ENCODE measurements at regions not wholly inside any gene's neighbourhood (a gene's known extent, or its start where the extent isn't known, plus 50 kb on each side); places are given as distances from the start of the nearest gene placed in this dataset.

DNA sequence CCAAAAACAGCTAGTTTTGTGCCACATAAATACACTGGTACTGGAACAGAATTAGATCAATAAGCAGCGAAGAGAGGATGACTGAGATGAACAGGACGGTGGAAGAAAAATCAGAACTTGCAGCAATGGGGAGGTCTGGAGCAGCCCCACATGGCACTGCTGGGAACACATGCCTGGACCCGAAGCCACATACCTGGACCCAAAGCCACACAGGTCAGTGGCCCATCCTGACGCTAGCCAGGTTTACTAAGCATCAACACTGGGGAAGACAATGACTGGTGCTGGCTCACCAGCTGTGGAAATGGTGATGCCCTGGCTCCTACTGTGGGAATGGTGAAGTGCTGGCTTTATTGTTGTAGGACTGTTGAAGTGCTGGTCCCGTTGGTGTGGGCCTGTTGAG, 139.7 kb upstream of the IRX4 start:
- Histone ChIP-seq H3K27me3 (ENCODE audit: low read depth, low read length) (no peaks in the 10 kb centered on the region), H3K9me3 (ENCODE audit: insufficient read depth, low read length) (no peaks in the 10 kb centered on the region), H3K4me1 (ENCODE audit: low read length) (no peaks in the 10 kb centered on the region), H4K20me1 (ENCODE audit: insufficient read depth, low read length) (no peaks in the 10 kb centered on the region), H3K36me3 (replicated peaks; ENCODE audit: low read depth, low read length) (no peaks in the 10 kb centered on the region), H3K4me2 (ENCODE audit: low read length) (no peak overlapping the region), H2AFZ (ENCODE audit: low read depth, low read length) (no peak overlapping the region), H3K79me2 (ENCODE audit: low read length) (no peaks in the 10 kb centered on the region), H3K9ac (ENCODE audit: low read length) (no peak overlapping the region), H3K4me3 (ENCODE audit: low read length) (no peak overlapping the region), H3K27ac (ENCODE audit: low read length) (no peak overlapping the region)
- TF ChIP-seq, protein P1, sequence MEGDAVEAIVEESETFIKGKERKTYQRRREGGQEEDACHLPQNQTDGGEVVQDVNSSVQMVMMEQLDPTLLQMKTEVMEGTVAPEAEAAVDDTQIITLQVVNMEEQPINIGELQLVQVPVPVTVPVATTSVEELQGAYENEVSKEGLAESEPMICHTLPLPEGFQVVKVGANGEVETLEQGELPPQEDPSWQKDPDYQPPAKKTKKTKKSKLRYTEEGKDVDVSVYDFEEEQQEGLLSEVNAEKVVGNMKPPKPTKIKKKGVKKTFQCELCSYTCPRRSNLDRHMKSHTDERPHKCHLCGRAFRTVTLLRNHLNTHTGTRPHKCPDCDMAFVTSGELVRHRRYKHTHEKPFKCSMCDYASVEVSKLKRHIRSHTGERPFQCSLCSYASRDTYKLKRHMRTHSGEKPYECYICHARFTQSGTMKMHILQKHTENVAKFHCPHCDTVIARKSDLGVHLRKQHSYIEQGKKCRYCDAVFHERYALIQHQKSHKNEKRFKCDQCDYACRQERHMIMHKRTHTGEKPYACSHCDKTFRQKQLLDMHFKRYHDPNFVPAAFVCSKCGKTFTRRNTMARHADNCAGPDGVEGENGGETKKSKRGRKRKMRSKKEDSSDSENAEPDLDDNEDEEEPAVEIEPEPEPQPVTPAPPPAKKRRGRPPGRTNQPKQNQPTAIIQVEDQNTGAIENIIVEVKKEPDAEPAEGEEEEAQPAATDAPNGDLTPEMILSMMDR (IDR thresholded peaks at IDR 0.05; ENCODE audit: low read depth, low read length), result no peak
- no peak for TF ChIP-seq EZH2phosphoT487 (IDR thresholded peaks at IDR 0.05; ENCODE audit: low read depth)

DNA sequence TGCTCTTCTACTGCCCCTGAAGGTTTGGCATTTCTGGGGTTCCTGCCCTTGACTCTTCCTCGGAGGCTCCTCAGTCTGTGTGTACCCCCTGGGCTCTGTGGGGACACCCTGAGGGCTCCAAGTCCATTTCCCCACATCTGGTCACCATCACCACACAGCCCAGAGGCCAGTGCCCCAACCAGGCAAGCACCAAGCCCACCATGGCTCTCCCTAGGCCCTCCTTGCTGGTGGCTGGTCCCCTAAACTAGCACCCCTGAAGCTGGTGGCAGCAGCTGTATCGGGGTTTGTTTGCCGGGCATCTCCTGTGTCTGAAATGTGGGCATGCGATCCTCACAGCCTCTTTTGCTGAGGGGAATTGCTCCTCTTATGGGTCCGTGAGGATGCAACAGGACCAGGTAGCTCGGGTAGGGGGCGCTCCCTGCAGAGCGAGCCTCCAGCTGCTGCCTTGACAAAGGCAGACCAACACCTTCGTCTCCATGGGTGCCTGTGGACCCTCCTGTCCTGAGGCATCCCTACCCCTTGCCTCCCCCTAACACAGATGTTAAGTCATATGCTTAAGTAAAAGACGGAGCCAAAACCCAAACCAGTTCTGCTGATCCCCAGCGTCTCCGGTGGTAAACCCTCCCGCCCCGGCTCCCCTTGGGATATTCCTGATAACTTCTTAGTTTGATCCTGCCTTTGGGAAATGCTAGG, 138.9 kb upstream of the IRX4 start:
- H2AFZ ChIP-seq (ENCODE audit: low read depth, low read length), result no peak overlapping the region
- no peak for TF ChIP-seq EZH2phosphoT487 (IDR thresholded peaks at IDR 0.05; ENCODE audit: low read depth)
- TF ChIP-seq, protein P1 (IDR thresholded peaks at IDR 0.05; ENCODE audit: low read depth, low read length), result no peak
- H3K4me1 ChIP-seq (ENCODE audit: low read length), result no peaks in the 10 kb centered on the region
- H3K27me3 ChIP-seq (ENCODE audit: low read depth, low read length), result no peaks in the 10 kb centered on the region
- H3K4me2 ChIP-seq (ENCODE audit: low read length), result no peak overlapping the region
- no peak overlapping the region for H3K27ac ChIP-seq (ENCODE audit: low read length)
- H3K9me3 ChIP-seq (ENCODE audit: insufficient read depth, low read length), result no peaks in the 10 kb centered on the region
- H4K20me1 ChIP-seq (ENCODE audit: insufficient read depth, low read length), result no peaks in the 10 kb centered on the region
- no peaks in the 10 kb centered on the region for H3K36me3 ChIP-seq (replicated peaks; ENCODE audit: low read depth, low read length)
- no peak overlapping the region for H3K9ac ChIP-seq (ENCODE audit: low read length)
- no peaks in the 10 kb centered on the region for H3K79me2 ChIP-seq (ENCODE audit: low read length)
- no peak overlapping the region for H3K4me3 ChIP-seq (ENCODE audit: low read length)

DNA sequence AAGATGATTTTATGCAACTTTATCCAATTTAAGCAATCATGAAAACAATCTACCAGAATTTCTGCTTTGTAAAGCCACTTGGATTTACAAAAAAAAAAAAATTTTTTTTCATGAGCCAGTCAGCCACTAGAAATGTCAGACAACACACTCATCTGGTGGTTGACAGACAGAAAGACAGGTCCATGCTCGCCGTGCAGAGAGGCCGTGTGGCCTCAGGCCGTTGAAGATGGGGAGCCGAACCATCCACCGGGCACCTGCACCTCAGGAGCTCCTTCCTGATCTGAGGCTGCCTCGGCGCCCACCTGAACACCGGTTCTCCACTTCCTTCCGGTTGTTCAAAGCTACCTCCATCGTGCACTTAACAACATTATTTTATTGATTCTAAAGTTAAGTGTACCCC, 138.0 kb upstream of the IRX4 start:
- H4K20me1 ChIP-seq (ENCODE audit: insufficient read depth, low read length), result no peaks in the 10 kb centered on the region
- no peaks in the 10 kb centered on the region for H3K36me3 ChIP-seq (replicated peaks; ENCODE audit: low read depth, low read length)
- H3K27me3 ChIP-seq (ENCODE audit: low read depth, low read length), result no peaks in the 10 kb centered on the region
- H3K4me2 ChIP-seq (ENCODE audit: low read length), result no peak overlapping the region
- no peaks in the 10 kb centered on the region for H3K9me3 ChIP-seq (ENCODE audit: insufficient read depth, low read length)
- no peaks in the 10 kb centered on the region for H3K79me2 ChIP-seq (ENCODE audit: low read length)
- TF ChIP-seq, protein P1 (IDR thresholded peaks at IDR 0.05; ENCODE audit: low read depth, low read length), result no peak
- no peak for TF ChIP-seq EZH2phosphoT487 (IDR thresholded peaks at IDR 0.05; ENCODE audit: low read depth)
- H3K4me1 ChIP-seq (ENCODE audit: low read length), result no peaks in the 10 kb centered on the region
- H3K4me3 ChIP-seq (ENCODE audit: low read length), result no peak overlapping the region
- no peak overlapping the region for H2AFZ ChIP-seq (ENCODE audit: low read depth, low read length)
- no peak overlapping the region for H3K9ac ChIP-seq (ENCODE audit: low read length)
- H3K27ac ChIP-seq (ENCODE audit: low read length), result no peak overlapping the region

DNA sequence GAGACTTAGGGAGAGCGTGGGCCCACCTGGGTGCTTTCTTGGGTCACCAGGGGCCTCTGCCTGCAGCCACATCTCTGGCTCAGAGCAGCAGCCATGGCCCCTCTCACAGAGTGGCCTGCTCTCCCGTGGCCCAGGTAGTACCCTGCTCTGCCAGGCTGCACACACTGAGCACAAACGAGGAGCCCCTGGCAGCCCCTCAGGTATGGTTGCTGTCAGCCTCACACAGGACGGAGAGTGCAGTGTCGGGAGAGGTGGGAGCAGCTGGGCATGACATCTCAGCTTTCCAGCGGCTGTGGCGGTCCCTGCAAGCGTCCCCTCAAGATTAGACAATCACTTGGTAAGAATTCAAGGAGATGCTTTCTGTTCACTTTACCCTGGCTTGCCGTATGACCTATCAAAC, 137.0 kb upstream of the IRX4 start:
- no peaks in the 10 kb centered on the region for H3K9me3 ChIP-seq (ENCODE audit: insufficient read depth, low read length)
- no peaks in the 10 kb centered on the region for H4K20me1 ChIP-seq (ENCODE audit: insufficient read depth, low read length)
- no peak overlapping the region for H2AFZ ChIP-seq (ENCODE audit: low read depth, low read length)
- H3K4me2 ChIP-seq (ENCODE audit: low read length), result no peak overlapping the region
- H3K36me3 ChIP-seq (replicated peaks; ENCODE audit: low read depth, low read length), result no peaks in the 10 kb centered on the region
- H3K4me1 ChIP-seq (ENCODE audit: low read length), result no peaks in the 10 kb centered on the region
- H3K27me3 ChIP-seq (ENCODE audit: low read depth, low read length), result no peaks in the 10 kb centered on the region
- no peak overlapping the region for H3K4me3 ChIP-seq (ENCODE audit: low read length)
- no peak overlapping the region for H3K27ac ChIP-seq (ENCODE audit: low read length)
- no peak for TF ChIP-seq EZH2phosphoT487 (IDR thresholded peaks at IDR 0.05; ENCODE audit: low read depth)
- TF ChIP-seq, protein P1 (IDR thresholded peaks at IDR 0.05; ENCODE audit: low read depth, low read length), result no peak
- H3K79me2 ChIP-seq (ENCODE audit: low read length), result no peaks in the 10 kb centered on the region
- no peak overlapping the region for H3K9ac ChIP-seq (ENCODE audit: low read length)

All from OCI-LY3 (cell line).